ENCODE measurements at regions not wholly inside any gene's neighbourhood (a gene's known extent, or its start where the extent isn't known, plus 50 kb on each side); places are given as distances from the start of the nearest gene placed in this dataset.

- TF ChIP-seq POLR2AphosphoS5 (IDR thresholded peaks at IDR 0.05), result no peak
- no peak for TF ChIP-seq POLR2A (IDR thresholded peaks at IDR 0.05)
- TF ChIP-seq, protein P1, sequence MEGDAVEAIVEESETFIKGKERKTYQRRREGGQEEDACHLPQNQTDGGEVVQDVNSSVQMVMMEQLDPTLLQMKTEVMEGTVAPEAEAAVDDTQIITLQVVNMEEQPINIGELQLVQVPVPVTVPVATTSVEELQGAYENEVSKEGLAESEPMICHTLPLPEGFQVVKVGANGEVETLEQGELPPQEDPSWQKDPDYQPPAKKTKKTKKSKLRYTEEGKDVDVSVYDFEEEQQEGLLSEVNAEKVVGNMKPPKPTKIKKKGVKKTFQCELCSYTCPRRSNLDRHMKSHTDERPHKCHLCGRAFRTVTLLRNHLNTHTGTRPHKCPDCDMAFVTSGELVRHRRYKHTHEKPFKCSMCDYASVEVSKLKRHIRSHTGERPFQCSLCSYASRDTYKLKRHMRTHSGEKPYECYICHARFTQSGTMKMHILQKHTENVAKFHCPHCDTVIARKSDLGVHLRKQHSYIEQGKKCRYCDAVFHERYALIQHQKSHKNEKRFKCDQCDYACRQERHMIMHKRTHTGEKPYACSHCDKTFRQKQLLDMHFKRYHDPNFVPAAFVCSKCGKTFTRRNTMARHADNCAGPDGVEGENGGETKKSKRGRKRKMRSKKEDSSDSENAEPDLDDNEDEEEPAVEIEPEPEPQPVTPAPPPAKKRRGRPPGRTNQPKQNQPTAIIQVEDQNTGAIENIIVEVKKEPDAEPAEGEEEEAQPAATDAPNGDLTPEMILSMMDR (IDR thresholded peaks at IDR 0.05 in 8 of 11, conservative IDR thresholded peaks at IDR 0.05 in 3 of 11), result no peak
Measured at GRCh38 chrX:87392369-87392768, 125.2 kb upstream of the KLHL4 start.
